ENCODE measurements at regions not wholly inside any gene's neighbourhood (a gene's known extent, or its start where the extent isn't known, plus 50 kb on each side); places are given as distances from the start of the nearest gene placed in this dataset.

- Histone ChIP-seq H3K36me3 (ENCODE audit: control insufficient read depth in 2 of 2, extremely low read depth in 1 of 2, insufficient read depth in 2 of 2, low read length in 2 of 2) (no peaks in the 10 kb centered on the region), H3K79me2 (ENCODE audit: control insufficient read depth, insufficient read depth, low read length) (no peaks in the 10 kb centered on the region), H3K9ac (replicated peaks; ENCODE audit: extremely low read depth, insufficient read depth, low read length) (no peak overlapping the region), H3K4me2 (ENCODE audit: insufficient read depth, low read length) (no peak overlapping the region), H4K20me1 (replicated peaks; ENCODE audit: control insufficient read depth, extremely low read depth, insufficient read depth, low read length) (no peaks in the 10 kb centered on the region), H3K27ac (ENCODE audit: insufficient read depth, low read depth, low read length) (no peak overlapping the region), H3K9me1 (replicated peaks; ENCODE audit: control insufficient read depth, extremely low read depth, insufficient read depth, low read length) (no peaks in the 10 kb centered on the region), H2AFZ (ENCODE audit: low read depth, low read length) (no peak overlapping the region), H3K4me1 (ENCODE audit: control insufficient read depth, extremely low read depth, insufficient read depth, low read length) (no peaks in the 10 kb centered on the region), H3K27me3 (ENCODE audit: control insufficient read depth in 2 of 2, insufficient read depth in 2 of 2, low read length in 2 of 2) (no peaks in the 10 kb centered on the region), H3K4me3 (replicated peaks in 1 of 3; ENCODE audit: insufficient read depth in 1 of 3, low read depth in 1 of 3, low read length in 3 of 3) (no peak overlapping the region), H3K9me3 (replicated peaks; ENCODE audit: control insufficient read depth, insufficient read depth, low read length) (no peaks in the 10 kb centered on the region)
- no peak for TF ChIP-seq CTCF (IDR thresholded peaks at IDR 0.05; ENCODE audit: extremely low read depth in 1 of 2, insufficient read depth in 1 of 2, low read depth in 1 of 2, low read length in 2 of 2)
- TF ChIP-seq JUN (IDR thresholded peaks at IDR 0.05; ENCODE audit: borderline replicate concordance, insufficient read depth, insufficient read length, low read depth) = no peak
- no peak for TF ChIP-seq EZH2 (IDR thresholded peaks at IDR 0.05; ENCODE audit: borderline replicate concordance, low read depth, low read length, severe bottlenecking)
- TF ChIP-seq MYC (IDR thresholded peaks at IDR 0.05; ENCODE audit: low read depth, low read length) = no peak
- TF ChIP-seq MAX (IDR thresholded peaks at IDR 0.05; ENCODE audit: insufficient read depth, insufficient read length) = no peak
- TF ChIP-seq POLR2A (IDR thresholded peaks at IDR 0.05; ENCODE audit: low read depth, low read length) = no peak
- TF ChIP-seq GATA2 (IDR thresholded peaks at IDR 0.05; ENCODE audit: insufficient read depth, insufficient read length, low read depth, low read length) = no peak
- TF ChIP-seq POLR2AphosphoS5 (IDR thresholded peaks at IDR 0.05; ENCODE audit: insufficient read depth, low read depth, low read length) = no peak
- no peak for TF ChIP-seq FOS (IDR thresholded peaks at IDR 0.05; ENCODE audit: borderline replicate concordance, insufficient read depth, low read length)
- POLR2A ChIA-PET = no interaction called here
- FAIRE-seq (no peak), DNase-seq (ENCODE audit: low read depth, low spot score) (no peak)
- CTCF ChIA-PET = interaction anchor here (1.0 to 2.0 kb wide), 3 partner anchors 10 to 512 kb away, joined by 3 to 6 read pairs (median 6); partner anchors contain the start of gene ARL4A
- no TSS peak for BruUV-seq (replicated peaks)
- intact Hi-C loops (cut with micrococcal nuclease) = no loop called here
- dilution Hi-C loops (cut with MboI; ENCODE audit: extremely low pct_ligation_motif_present, low sequenced_read_pairs) = no loop called here
These were observed 511.3 kb downstream of the ARL4A start for GRCh38 chr7:13198727-13199126.

All from endothelial cell of umbilical vein (primary cell).